Thoracic aorta (tissue), 2 donors: ENCODE measurements at regions not wholly inside any gene's neighbourhood (a gene's known extent, or its start where the extent isn't known, plus 50 kb on each side); places are given as distances from the start of the nearest gene placed in this dataset.
"Not testable (repeated sequence)": the region's sequence is repeated elsewhere in the genome, so short reads cannot be mapped to it uniquely, and the experiment has no call there.

Source experiments
- ATAC-seq: fragments of 150-250 bp; one replicate; pipeline ENCODE4 v1.8.0; 2017; ENCODE audit warnings: low read depth; ENCODE audit not compliant: insufficient number of reproducible peaks, low FRiP score
- DNase-seq: peaks from one replicate; pipeline ENCODE4 v3.0.0-alpha.2; 2020; ENCODE audit warnings: low spot score
- H3K27ac ChIP-seq, 2 donors: fragments of 200-600 bp; sonication (generic); 1 replicate in 1 of 2; 2 replicates in 1 of 2; pipeline ENCODE4 v1.5.1; 2016; ENCODE audit warnings: mild to moderate bottlenecking in 2 of 2, moderate library complexity in 2 of 2
- H3K27me3 ChIP-seq: fragments of 200-600 bp; sonication (generic); replicated peaks from 2 replicates; pipeline ENCODE4 v1.6.0; 2016; ENCODE audit warnings: mild to moderate bottlenecking; ENCODE audit not compliant: insufficient read depth
- H3K36me3 ChIP-seq: fragments of 200-600 bp; sonication (generic); one replicate; pipeline ENCODE4 v1.5.1; 2016
- H3K4me1 ChIP-seq, 2 donors: fragments of 200-600 bp; sonication (generic); 1 replicate in 1 of 2; 2 replicates in 1 of 2; pipeline versions ENCODE4 v1.5.1 to v1.6.0; 2016; ENCODE audit warnings: low read depth in 2 of 2, mild to moderate bottlenecking in 1 of 2; ENCODE audit not compliant: control insufficient read depth in 1 of 2
- H3K4me3 ChIP-seq: fragments of 200-600 bp; sonication (generic); 2 replicates; pipeline ENCODE4 v1.5.1; 2016; ENCODE audit warnings: mild to moderate bottlenecking
- H3K9me3 ChIP-seq: fragments of 200-600 bp; sonication (generic); 2 replicates; pipeline ENCODE4 v1.5.1; 2016
- TF ChIP-seq, protein P1 (sequence below): fragments of 200-600 bp; sonication (generic); IDR thresholded peaks from one replicate; pipeline ENCODE4 v1.5.1; 2019; ENCODE audit warnings: antibody characterized with exemption

DNA sequence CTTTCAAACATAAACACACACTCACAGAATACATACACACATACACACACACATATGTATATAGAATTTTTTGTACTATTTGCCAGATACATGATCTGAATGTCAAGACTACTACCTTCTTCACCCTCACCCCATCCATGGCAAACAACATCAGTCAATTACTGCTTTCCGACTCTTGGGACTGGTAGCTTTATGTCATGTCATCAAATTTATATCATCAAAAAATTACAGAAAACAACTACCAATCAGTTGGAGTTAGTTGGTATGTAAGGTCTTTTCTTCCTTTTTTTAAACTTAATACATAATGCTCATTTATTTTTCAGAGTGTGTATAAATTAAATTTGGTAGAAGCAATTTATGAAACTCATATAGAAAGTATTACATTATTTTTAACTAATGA, 305.7 kb upstream of the MDFIC2 start:
- H3K9me3 ChIP-seq, result no peaks in the 10 kb centered on the region
- H3K36me3 ChIP-seq, result no peaks in the 10 kb centered on the region
- TF ChIP-seq, protein P1, sequence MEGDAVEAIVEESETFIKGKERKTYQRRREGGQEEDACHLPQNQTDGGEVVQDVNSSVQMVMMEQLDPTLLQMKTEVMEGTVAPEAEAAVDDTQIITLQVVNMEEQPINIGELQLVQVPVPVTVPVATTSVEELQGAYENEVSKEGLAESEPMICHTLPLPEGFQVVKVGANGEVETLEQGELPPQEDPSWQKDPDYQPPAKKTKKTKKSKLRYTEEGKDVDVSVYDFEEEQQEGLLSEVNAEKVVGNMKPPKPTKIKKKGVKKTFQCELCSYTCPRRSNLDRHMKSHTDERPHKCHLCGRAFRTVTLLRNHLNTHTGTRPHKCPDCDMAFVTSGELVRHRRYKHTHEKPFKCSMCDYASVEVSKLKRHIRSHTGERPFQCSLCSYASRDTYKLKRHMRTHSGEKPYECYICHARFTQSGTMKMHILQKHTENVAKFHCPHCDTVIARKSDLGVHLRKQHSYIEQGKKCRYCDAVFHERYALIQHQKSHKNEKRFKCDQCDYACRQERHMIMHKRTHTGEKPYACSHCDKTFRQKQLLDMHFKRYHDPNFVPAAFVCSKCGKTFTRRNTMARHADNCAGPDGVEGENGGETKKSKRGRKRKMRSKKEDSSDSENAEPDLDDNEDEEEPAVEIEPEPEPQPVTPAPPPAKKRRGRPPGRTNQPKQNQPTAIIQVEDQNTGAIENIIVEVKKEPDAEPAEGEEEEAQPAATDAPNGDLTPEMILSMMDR, result no peak
- no peak for ATAC-seq
- DNase-seq, result no peak
- no peaks in the 10 kb centered on the region for H3K4me1 ChIP-seq
- no peak overlapping the region for H3K27ac ChIP-seq
- H3K27me3 ChIP-seq, result no peaks in the 10 kb centered on the region
- no peak overlapping the region for H3K4me3 ChIP-seq

DNA sequence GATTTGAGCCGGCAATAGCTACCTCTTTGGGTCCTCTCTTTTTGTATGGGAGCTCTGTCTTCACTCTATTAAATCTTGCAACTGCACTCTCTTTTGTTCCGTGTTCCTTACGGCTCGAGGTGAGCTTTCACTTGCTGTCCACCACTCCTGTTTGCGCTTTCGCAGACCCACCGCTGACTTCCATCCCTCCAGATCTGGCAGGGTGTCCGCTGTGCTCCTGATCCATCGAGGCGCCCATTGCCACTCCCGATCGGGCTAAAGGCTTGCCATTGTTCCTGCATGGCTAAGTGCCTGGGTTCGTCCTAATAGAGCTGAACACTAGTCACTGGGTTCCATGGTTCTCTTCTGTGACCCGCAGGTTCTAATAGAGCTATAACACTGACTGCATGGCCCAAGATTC, 304.9 kb upstream of the MDFIC2 start:
- H3K4me1 ChIP-seq, DNase-seq, H3K36me3 ChIP-seq, H3K4me3 ChIP-seq, H3K27me3 ChIP-seq, H3K27ac ChIP-seq, H3K9me3 ChIP-seq, ATAC-seq: not testable (repeated sequence)

DNA sequence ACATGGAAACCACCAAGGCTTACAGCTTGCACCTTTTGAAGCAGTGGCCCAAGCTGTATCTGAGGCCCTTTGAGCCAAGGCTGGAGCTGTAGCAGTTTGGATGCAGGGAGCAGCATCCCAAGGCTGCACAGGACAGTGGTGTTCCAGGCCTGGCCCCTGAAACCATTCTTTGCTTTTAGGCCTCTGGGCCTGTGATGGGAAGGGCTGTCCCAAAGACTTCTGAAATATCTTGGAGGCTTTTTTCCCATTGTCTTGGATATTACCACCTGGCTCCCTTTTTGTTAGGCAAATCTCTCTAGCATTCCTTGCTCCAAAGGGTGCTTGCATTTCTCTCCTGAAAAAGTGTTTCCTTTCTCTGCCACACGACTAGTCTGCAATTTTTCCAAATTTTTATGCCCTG, 302.8 kb upstream of the MDFIC2 start:
- Histone ChIP-seq H3K4me3 (no peak overlapping the region), H3K4me1 (peaks cover 0 to 3% of the 10 kb centered on the region in 2 donors), H3K27ac (no peak overlapping the region), H3K36me3 (no peaks in the 10 kb centered on the region), H3K27me3 (no peaks in the 10 kb centered on the region), H3K9me3 (no peaks in the 10 kb centered on the region)
- ATAC-seq, result no peak
- DNase-seq, result no peak
- TF ChIP-seq, protein P1, result no peak

DNA sequence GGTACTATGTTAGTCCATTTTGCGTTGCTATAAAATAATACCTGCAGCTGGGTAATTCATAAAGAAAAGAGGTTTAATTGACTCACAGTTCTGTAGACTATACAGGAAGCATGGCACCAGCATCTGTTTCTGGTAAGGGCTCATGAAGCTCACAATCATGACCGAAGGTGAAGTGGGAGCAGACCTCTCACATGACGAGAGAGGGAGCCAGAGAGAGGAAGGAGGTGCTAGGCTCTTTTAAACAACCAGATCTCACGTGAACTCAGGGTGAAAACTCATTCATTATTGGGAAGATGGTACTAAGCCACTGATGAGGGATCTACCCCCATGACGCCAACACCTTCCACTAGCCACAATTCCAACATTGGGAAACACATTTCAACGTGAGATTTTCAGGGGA, 301.7 kb upstream of the MDFIC2 start:
- H3K9me3 ChIP-seq, result no peaks in the 10 kb centered on the region
- peaks cover 0 to 4% of the 10 kb centered on the region in 2 donors for H3K4me1 ChIP-seq
- no peaks in the 10 kb centered on the region for H3K36me3 ChIP-seq
- DNase-seq, result no peak
- H3K27ac ChIP-seq, result no peak overlapping the region
- ATAC-seq, result no peak
- H3K27me3 ChIP-seq, result no peaks in the 10 kb centered on the region
- H3K4me3 ChIP-seq, result no peak overlapping the region
- TF ChIP-seq, protein P1, result no peak

DNA sequence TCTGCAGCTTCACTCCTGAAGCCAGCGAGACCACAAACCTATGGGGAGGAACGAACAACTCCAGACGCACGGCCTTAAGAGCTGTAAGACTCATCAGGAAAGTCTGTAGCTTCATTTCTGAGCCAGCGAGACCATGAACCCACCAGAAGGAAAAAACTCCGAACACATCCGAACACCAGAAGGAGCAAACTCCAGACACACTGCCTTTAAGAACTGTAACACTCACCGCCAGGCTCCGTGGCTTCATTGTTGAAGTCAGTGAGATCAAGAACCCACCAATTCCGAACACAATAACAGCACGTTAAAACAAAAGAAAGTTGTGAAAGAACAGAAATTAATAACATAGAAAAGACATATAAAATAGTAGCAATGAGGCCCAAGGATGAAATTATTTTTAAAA, 300.5 kb upstream of the MDFIC2 start:
- DNase-seq (no peak), ATAC-seq (no peak)
- no peaks in the 10 kb centered on the region for H3K27me3 ChIP-seq
- TF ChIP-seq, protein P1, result no peak
- H3K36me3 ChIP-seq, result no peaks in the 10 kb centered on the region
- H3K27ac ChIP-seq, result no peak overlapping the region
- peaks cover 0 to 4% of the 10 kb centered on the region in 2 donors for H3K4me1 ChIP-seq
- H3K4me3 ChIP-seq, result no peak overlapping the region
- no peaks in the 10 kb centered on the region for H3K9me3 ChIP-seq

DNA sequence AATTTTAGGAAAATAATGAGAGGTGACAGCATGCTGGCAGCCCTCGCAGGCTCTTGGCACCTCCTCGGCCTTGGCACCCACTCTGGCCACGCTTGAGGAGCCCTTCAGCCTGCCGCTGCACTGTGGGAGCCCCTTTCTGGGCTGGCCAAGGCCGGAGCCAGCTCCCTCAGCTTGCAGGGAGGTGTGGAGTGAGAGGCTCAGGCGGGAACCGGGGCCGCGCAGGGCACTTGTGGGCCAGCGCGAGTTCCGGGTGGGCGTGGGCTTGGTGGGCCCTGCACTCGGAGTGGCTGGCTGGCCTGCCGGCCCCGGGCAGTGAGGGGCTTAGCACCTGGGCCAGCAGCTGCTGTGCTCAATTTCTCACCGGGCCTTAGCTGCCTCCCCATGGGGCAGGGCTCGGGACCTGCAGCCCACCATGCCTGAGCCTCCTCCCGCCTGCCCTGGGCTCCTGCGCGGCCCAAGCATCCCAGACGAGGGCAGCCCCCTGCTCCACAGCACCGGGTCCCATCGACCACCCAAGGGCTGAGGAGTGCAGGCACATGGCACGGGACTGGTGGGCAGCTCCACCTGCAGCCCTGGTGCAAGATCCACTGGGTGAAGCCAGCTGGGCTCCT, 299.3 kb upstream of the MDFIC2 start:
- H3K27ac ChIP-seq, H3K4me1 ChIP-seq, H3K4me3 ChIP-seq, H3K9me3 ChIP-seq, H3K36me3 ChIP-seq, H3K27me3 ChIP-seq, DNase-seq, ATAC-seq: not testable (repeated sequence)
